DMS79 treated with DMSO at 0.1 percent for 48 hours (cell line): ENCODE measurements at regions not wholly inside any gene's neighbourhood (a gene's known extent, or its start where the extent isn't known, plus 50 kb on each side); places are given as distances from the start of the nearest gene placed in this dataset.

Source experiments
- DNase-seq: peaks from one replicate; lab custom pipeline; 2025; lab: John Stamatoyannopoulos, UW

- no peak for DNase-seq
These were observed 149.8 kb upstream of the AKIRIN2 start for GRCh38 chr6:87851674-87852299.

DNA sequence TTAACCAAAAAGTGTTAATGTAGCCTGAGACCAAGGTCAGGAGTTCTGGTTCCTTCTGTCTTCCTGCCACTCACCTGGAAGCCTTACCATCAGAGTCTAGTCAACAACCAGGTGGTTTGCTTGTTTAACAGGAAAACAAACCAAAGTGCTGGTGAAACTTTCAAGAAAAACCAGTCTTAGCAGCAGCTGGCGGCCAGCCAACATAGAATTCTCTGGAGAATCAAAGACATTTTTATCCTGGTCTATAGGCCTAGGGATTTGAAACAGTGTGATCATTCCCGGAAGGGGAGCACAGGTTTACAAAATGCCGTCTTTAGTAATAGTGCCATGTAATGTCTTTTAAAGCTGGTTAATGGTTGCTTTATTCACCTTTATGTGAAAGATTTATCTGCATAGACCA is 146.6 kb upstream of the AKIRIN2 start:
- no peak for DNase-seq

DNA sequence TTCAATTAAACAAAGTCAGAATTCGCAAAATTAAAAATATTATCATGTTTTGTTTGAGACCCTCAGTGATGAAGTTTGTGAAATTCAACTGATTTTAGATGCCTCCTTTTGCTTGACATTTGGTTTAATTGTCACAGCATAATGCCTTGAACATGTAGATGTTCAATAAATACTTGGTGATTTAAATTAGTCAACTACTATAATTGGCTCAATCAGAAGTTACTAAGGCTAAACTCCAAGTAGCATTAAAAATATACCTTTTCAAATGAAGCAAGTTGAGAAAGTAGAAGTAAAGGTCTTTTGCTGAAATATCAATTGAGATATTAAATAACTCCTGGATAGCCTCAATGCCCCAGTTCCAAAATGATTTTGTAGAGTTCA is 145.8 kb upstream of the AKIRIN2 start:
- no peak for DNase-seq

DNA sequence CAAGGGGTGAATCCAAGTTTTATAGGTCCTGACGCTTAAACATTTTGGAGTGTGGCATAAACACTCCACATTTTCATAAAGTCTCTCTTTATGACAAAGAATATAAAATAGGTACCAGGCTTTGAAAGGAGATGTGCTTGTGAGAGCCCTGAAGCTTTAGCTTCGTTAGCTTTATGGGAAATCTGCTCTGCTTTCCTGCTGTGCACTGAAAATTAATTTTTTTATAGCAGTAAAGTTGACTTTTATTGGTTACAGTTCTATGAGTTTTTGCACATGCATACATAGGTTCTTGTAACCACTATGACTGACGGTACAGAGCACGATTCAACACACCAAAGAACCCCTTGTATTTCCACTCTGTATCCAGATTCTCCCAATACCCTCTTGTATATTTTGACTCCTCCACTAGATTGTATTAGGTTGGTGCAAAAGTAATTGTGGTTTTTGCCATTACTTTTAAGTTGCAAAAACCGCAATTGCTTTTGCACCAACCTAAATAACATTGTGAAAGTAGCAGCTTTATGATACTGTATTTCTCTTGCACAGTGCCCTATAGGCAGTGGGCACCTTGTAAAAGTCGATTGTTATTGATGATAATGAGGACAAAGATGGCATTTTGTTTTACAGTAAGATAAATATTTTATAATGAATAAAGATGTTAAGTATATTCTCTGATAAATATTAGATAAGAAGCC is 145.2 kb upstream of the AKIRIN2 start:
- DNase-seq: no peak

GRCh38 chr6:87846434-87846833 is 144.4 kb upstream of the AKIRIN2 start:
- DNase-seq: no peak

- DNase-seq: no peak
These were observed 138.3 kb upstream of the AKIRIN2 start for GRCh38 chr6:87840324-87840723.

DNA sequence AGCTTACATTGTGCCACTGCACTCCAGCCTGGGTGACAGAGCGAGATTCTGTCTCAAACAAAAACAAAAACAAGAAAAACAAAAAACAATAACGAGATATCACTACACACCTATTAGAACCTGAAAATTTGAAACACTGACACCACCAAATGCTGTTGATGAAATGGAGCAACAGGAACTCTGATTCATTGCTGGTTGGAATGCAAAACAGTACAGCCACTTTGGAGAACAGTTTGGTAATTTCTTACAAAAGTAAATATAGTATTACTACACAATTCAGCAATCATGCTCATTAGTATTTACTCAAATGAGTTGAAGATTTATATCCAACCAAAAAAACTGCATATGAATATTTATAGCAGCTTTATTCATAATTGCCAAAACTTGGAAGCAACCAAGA is 135.8 kb upstream of the AKIRIN2 start:
- no peak for DNase-seq

GRCh38 chr6:87837444-87837843 is 135.4 kb upstream of the AKIRIN2 start:
- no peak for DNase-seq

DNA sequence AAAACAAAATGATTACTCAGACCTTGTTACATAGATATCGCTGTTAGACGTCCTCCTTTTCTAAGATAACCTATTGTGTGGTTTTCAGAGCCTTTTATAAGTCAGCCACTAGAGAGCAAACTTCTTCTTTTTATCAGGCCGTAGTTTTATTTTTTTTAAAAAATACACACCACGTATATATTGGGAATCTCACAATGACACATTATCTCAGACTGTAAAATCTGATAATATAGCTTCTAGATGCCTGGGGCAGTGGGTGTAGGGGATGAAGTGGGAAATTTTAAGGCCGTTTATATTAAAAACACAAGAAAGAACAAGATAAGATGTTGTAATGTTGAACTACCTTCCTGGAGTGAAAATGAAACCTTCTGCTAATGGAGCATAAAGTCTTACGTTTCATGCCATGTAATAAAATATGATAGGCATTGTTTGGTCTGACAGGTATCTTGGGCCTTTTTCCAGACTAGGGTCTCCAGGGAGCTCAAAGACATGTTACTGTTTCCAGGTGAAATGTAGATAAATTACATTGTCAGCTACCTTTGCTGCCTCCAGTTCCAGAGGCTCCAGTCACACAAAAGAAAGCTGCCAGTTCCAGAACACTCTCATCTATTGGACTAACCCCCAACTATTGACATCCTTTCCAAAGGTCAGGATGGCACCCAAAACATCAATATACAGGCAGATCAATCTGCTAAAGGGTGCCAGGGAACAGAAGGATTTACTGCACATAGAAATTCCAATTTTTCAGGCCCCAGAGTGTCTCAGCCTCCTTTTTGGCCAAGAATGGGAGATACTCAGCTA is 130.2 kb upstream of the AKIRIN2 start:
- peak; percentile 65 for DNase-seq

DNA sequence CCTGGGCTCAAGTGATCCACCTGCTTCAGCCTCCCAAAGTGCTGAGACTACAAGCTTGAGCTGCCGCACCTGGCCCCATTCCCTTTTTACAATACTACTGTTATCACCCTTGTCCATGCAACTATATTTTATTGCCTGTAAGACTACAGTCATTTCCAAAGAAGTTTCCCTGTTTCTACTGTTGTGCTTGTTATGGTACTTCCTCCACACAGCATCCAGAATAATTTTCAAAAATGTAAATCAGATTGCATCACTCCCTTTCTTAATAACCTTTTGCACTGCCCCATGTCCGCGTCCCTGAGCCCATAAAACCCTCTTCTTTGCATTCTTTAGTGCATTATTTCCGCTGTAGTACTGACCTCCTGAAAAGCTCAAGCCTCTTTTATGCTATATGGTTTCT is 128.9 kb upstream of the AKIRIN2 start:
- DNase-seq: no peak

DNA sequence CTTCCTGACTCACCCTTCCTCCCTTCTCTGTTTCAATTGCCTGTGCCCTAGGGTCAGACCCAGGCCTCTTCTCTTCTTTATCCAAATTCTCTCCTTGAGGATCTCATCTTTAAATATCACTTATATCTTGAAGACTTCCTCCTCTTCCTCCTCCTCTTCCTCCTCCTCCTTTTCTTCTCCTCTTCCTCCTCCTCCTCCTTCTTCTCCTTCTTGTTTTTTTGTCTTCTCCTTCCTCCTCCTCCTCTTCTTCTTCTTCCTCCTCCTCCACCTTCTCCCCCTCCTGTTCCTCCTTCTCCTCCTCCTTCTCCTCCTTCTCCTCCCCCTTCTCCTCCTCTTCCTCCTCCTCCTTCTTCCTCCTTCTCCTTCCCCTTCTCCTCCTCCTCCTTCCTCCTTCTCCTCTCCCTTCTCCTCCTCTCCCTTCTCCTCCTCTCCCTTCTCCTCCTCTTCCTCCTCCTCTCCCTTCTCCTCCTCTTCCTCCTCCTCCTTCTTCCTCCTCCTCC is 127.6 kb upstream of the AKIRIN2 start:
- no peak for DNase-seq

GRCh38 chr6:87828044-87828443 is 126.0 kb upstream of the AKIRIN2 start:
- no peak for DNase-seq

DNA sequence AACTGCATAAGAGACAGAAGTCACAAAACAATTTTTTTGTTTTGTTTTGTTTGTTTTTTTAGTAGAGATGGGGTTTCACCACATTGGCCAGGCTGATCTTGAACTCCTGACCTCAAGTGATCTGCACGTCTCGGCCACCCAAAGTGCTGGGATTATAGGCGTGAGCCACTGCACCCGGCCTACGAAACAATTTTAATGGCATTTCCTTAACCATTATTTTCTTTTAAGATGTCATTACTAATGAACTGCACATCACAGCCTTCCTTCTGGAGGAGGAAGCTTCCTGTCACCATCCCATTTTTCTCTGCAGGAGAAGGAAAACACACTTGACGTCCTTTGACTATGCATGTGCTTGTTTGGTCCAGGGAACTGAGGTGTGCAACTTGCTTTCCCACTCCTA is 125.3 kb upstream of the AKIRIN2 start:
- no peak for DNase-seq

- no peak for DNase-seq
These were observed 124.4 kb upstream of the AKIRIN2 start for GRCh38 chr6:87826424-87826823.

- no peak for DNase-seq
These were observed 123.8 kb upstream of the AKIRIN2 start for GRCh38 chr6:87825821-87826221.

GRCh38 chr6:87824958-87825491 is 123.0 kb upstream of the AKIRIN2 start:
- DNase-seq: no peak

DNA sequence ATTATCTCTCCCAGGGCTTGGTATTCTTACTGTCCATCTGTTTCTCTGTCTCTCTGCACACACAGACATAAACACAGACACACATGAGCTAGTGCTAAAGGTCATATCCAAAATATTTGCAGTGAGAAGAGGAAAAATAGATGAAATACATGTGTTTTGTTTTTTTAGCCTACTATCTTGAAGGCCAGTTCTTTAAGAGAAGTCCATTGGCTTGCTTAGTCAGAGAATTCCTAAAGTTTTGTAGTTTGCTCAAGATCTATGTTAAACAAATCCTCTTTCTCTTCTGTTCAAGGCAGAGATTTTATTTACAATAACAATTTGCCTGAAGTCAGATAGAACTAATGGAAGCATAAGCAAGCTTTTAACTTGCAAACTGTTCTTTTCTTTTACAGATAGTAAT is 120.0 kb upstream of the AKIRIN2 start:
- no peak for DNase-seq

DNA sequence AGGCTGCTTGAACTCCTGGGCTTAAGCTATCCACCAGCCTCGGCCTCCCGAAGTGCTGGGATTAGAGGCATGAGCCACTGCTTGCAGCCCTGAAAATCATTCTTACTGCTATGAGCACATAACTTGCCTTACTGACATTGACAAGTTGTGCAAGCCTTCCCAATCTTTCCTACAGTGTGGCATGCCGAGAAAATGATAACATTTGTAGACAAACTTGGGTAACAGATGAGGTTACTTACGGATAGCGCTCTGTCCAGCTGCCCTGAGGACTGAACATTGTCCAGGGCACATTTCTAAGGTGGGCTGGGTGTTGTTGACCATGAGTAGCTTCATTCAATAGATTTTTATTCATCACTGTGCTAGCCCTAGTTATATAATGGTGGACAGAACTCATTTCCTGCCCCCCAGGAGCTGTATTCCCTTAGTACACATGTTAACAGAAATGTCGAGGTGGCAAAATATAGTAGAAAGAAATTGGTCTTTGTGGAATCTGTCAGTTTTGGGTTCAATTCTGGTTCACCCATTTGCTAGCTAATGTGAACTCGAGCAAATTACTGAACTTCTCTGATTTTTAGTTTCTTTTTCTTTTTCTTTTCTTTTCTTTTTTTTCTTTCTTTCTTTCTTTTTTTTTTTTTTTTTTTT is 118.4 kb upstream of the AKIRIN2 start:
- no peak for DNase-seq

- no peak for DNase-seq
These were observed 115.2 kb upstream of the AKIRIN2 start for GRCh38 chr6:87817183-87817582.

DNA sequence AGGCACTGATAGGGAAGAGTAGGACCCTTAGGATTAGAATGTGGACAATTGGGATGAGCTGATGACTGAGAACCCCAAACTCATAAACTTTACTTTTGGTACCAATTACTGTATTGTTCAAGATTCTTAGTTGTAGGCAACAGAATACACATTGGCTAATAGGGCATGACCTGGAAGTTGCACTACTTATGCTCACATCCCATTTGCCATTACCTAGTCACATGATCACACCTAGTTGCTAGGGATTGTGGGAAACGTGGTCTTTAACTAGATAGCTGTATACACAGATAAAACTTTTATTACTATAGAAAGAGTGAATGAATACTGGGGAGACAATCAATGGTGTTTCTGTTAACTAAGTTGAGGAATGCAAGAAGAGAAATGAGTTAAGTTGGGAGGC is 113.4 kb upstream of the AKIRIN2 start:
- no peak for DNase-seq

GRCh38 chr6:87808005-87808757 is 106.1 kb upstream of the AKIRIN2 start:
- DNase-seq: no peak

DNA sequence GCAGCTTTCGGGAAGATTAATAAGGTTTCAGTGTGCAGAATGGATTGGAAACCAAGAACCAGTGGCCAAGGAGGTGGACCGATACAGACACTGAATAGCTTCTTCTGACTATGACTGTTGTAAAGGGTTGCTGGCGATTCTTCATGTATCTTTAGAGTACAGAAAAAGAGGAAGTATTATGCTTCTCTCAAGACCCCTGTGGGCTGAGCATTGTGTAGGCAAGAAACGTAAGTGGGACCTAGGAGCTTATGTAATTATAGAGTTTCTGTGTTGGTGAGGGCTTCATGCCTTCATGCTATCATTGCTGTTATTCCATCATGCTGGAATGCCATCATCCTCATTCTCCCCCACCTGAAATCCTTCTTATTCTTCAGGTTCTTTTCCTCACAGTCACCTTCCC is 105.4 kb upstream of the AKIRIN2 start:
- no peak for DNase-seq
